Liver (tissue), 8 donors: ENCODE measurements at regions not wholly inside any gene's neighbourhood (a gene's known extent, or its start where the extent isn't known, plus 50 kb on each side); places are given as distances from the start of the nearest gene placed in this dataset.
A peak's percentile ranks its signal among the peaks of the same experiment; 100 is the strongest.

ENCODE experiments used
- DNase-seq: peaks from one replicate; pipeline ENCODE4 v3.0.0-alpha.2; 2017; ENCODE audit warnings: low spot score
- H3K27ac ChIP-seq, 2 donors: one replicate each; pipeline ENCODE4 v1.7.0; 2013; ENCODE audit warnings: inconsistent platforms in 2 of 2, low read length in 2 of 2, control low read depth in 1 of 2, low read depth in 1 of 2, mild to moderate bottlenecking in 1 of 2
- H3K27me3 ChIP-seq, 4 donors: one replicate each; pipeline versions ENCODE4 v1.6.1 to v1.7.0; 2013; ENCODE audit warnings: low read length in 3 of 4, inconsistent platforms in 1 of 4, mild to moderate bottlenecking in 1 of 4, moderate library complexity in 1 of 4; ENCODE audit not compliant: control insufficient read depth in 4 of 4, insufficient read depth in 4 of 4
- H3K36me3 ChIP-seq, 4 donors: one replicate each; pipeline versions ENCODE4 v1.6.1 to v1.7.0; 2013; ENCODE audit warnings: low read length in 3 of 4, mild to moderate bottlenecking in 3 of 4, low read depth in 1 of 4, moderate library complexity in 1 of 4; ENCODE audit not compliant: control insufficient read depth in 4 of 4, insufficient read depth in 3 of 4
- H3K4me1 ChIP-seq, 4 donors: one replicate each; pipeline versions ENCODE4 v1.6.1 to v1.7.0; 2013; ENCODE audit warnings: low read length in 3 of 4, mild to moderate bottlenecking in 3 of 4, moderate library complexity in 1 of 4; ENCODE audit not compliant: control insufficient read depth in 4 of 4, insufficient read depth in 4 of 4
- H3K4me3 ChIP-seq, 3 donors: one replicate each; pipeline versions ENCODE4 v1.6.1 to v1.7.0; 2013; ENCODE audit warnings: low read length in 3 of 3, control low read depth in 1 of 3, low read depth in 1 of 3, mild to moderate bottlenecking in 1 of 3
- H3K9ac ChIP-seq, 2 donors: one replicate each; pipeline ENCODE4 v1.7.0; 2013; ENCODE audit warnings: low read length in 2 of 2, mild to moderate bottlenecking in 2 of 2, moderate library complexity in 2 of 2, control low read depth in 1 of 2, low read depth in 1 of 2
- H3K9me3 ChIP-seq, 4 donors: one replicate each; pipeline versions ENCODE4 v1.6.1 to v1.7.0; 2013; ENCODE audit warnings: low read length in 3 of 4; ENCODE audit not compliant: control insufficient read depth in 4 of 4
- FOXA1 ChIP-seq: IDR thresholded peaks from 2 replicates; pipeline ENCODE4 v1.6.1; 2016; ENCODE audit warnings: antibody characterized with exemption
- FOXA2 ChIP-seq: IDR thresholded peaks from 2 replicates; pipeline ENCODE4 v1.6.1; 2016; ENCODE audit warnings: antibody characterized with exemption
- GABPA ChIP-seq, 2 donors: IDR thresholded peaks in 1 of 2; conservative IDR thresholded peaks in 1 of 2; 2 replicates each; pipeline ENCODE4 v1.6.1; 2016; ENCODE audit warnings: antibody characterized with exemption in 2 of 2, mild to moderate bottlenecking in 1 of 2, moderate library complexity in 1 of 2
- HNF4A ChIP-seq, 2 donors: conservative IDR thresholded peaks; 2 replicates each; pipeline ENCODE4 v1.6.1; 2016; ENCODE audit warnings: antibody characterized with exemption in 2 of 2, mild to moderate bottlenecking in 2 of 2
- HNF4G ChIP-seq: IDR thresholded peaks from 2 replicates; pipeline ENCODE4 v1.6.1; 2016; ENCODE audit warnings: antibody characterized with exemption
- JUND ChIP-seq, 2 donors: IDR thresholded peaks; 2 replicates each; pipeline ENCODE4 v1.6.1; 2016; ENCODE audit warnings: antibody characterized with exemption in 2 of 2
- NR2F2 ChIP-seq: IDR thresholded peaks from 2 replicates; pipeline ENCODE4 v1.6.1; 2016; ENCODE audit warnings: antibody characterized with exemption
- RAD21 ChIP-seq, 2 donors: IDR thresholded peaks; 2 replicates each; pipeline ENCODE4 v1.6.1; 2016; ENCODE audit warnings: antibody characterized with exemption in 2 of 2, mild to moderate bottlenecking in 2 of 2
- RXRA ChIP-seq, 2 donors: IDR thresholded peaks; 2 replicates each; pipeline ENCODE4 v1.6.1; 2017 to 2018; ENCODE audit warnings: antibody characterized with exemption in 2 of 2, mild to moderate bottlenecking in 1 of 2
- SP1 ChIP-seq: IDR thresholded peaks from 2 replicates; pipeline ENCODE4 v1.6.1; 2018; ENCODE audit warnings: antibody characterized with exemption, mild to moderate bottlenecking
- TAF1 ChIP-seq: conservative IDR thresholded peaks from 2 replicates; pipeline ENCODE4 v1.6.1; 2016; ENCODE audit warnings: antibody characterized with exemption, mild to moderate bottlenecking
- YY1 ChIP-seq: IDR thresholded peaks from 2 replicates; pipeline ENCODE4 v1.6.1; 2016; ENCODE audit warnings: antibody characterized with exemption, mild to moderate bottlenecking
- WGBS: extraction: QIAGEN DNeasy Blood & Tissue Kit; methylation state at CpG from one replicate; pipeline ENCODE4 v1.1.7; 2013; 5-methylcytosine and 5-hydroxymethylcytosine counted together
- TF ChIP-seq, protein P1 (sequence below): IDR thresholded peaks from 2 replicates; pipeline ENCODE4 v1.6.1; 2016; ENCODE audit warnings: antibody characterized with exemption
- TF ChIP-seq, protein P2 (sequence below): IDR thresholded peaks from 2 replicates; pipeline ENCODE4 v1.6.1; 2016; ENCODE audit warnings: antibody characterized with exemption, mild to moderate bottlenecking
- TF ChIP-seq, protein P3 (sequence below): fragments of 150-350 bp; IDR thresholded peaks from 2 replicates; pipeline ENCODE4 v1.5.1; 2017; ENCODE audit warnings: improper control_type of control experiment, low read depth, low read length; ENCODE audit not compliant: missing input control
- TF ChIP-seq, protein P4 (sequence below): IDR thresholded peaks from 2 replicates; pipeline ENCODE4 v1.6.1; 2016; ENCODE audit warnings: antibody characterized with exemption
- TF ChIP-seq, protein P5 (sequence below): IDR thresholded peaks from 2 replicates; pipeline ENCODE4 v1.6.1; 2016; ENCODE audit warnings: antibody characterized with exemption
- donor health status: healthy.
- donor health status: healthy.
- donor health status: healthy.
- donor health status: healthy.
- donor health status: healthy.

DNA sequence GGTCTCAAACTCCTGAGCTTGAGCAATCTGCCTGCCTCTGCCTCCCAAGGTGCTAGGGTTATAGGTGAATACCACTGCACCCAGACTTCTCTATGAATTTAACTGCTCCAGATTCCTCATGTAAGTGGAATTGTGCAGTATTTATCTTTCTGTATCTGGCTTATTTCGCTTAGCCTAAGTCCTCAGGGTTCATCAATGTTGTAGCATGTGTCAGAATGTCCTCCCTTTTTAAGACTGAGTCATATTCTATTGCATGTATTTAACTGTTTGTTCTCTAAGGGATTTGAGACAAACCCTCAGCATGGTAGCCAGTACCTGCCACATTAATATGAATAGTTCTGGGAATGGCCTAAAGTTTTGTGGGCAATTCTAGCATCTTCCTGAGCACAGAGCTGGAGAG is 53.9 kb upstream of the TUT7 start:
- Histone ChIP-seq H3K36me3 (no peaks in the 10 kb centered on the region), H3K27ac (no peak overlapping the region)
- 84% methylated on average over 1 of the region's 1 CpG for WGBS

DNA sequence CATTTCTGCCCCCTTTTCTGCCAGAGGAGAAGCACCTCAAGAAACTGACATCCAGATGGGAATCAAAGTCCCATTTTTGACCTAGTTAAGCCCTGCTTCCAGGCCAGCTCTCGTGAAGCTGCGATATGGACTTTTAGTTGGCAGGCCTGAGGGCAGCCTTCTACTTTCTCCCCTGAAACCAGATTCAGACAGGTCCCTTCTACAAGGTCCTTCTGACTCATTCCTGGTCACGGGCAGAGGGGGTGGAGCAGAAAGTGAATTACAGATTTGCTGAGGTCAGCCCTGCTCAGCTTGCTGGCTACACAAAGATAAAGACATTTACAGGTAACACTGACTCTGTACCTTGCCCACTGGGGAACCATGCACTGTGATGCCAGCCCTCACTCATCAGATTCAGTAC is 52.8 kb upstream of the TUT7 start:
- peak overlapping the region in 1 of 2 donors; percentile 52 for H3K9ac ChIP-seq
- DNase-seq = no peak
- 32% methylated on average over 3 of the region's 3 CpGs for WGBS
- TF ChIP-seq, protein P1, sequence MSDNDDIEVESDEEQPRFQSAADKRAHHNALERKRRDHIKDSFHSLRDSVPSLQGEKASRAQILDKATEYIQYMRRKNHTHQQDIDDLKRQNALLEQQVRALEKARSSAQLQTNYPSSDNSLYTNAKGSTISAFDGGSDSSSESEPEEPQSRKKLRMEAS = no peak
- TF ChIP-seq, protein P2, sequence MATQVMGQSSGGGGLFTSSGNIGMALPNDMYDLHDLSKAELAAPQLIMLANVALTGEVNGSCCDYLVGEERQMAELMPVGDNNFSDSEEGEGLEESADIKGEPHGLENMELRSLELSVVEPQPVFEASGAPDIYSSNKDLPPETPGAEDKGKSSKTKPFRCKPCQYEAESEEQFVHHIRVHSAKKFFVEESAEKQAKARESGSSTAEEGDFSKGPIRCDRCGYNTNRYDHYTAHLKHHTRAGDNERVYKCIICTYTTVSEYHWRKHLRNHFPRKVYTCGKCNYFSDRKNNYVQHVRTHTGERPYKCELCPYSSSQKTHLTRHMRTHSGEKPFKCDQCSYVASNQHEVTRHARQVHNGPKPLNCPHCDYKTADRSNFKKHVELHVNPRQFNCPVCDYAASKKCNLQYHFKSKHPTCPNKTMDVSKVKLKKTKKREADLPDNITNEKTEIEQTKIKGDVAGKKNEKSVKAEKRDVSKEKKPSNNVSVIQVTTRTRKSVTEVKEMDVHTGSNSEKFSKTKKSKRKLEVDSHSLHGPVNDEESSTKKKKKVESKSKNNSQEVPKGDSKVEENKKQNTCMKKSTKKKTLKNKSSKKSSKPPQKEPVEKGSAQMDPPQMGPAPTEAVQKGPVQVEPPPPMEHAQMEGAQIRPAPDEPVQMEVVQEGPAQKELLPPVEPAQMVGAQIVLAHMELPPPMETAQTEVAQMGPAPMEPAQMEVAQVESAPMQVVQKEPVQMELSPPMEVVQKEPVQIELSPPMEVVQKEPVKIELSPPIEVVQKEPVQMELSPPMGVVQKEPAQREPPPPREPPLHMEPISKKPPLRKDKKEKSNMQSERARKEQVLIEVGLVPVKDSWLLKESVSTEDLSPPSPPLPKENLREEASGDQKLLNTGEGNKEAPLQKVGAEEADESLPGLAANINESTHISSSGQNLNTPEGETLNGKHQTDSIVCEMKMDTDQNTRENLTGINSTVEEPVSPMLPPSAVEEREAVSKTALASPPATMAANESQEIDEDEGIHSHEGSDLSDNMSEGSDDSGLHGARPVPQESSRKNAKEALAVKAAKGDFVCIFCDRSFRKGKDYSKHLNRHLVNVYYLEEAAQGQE = peak; percentile 24
- TF ChIP-seq FOXA1 (no peak), TAF1 (no peak), SP1 (peak; percentile 56), JUND (IDR thresholded peaks at IDR 0.05) (peak; percentile 82 to 95), RAD21 (IDR thresholded peaks at IDR 0.05) (peak in 1 of 2 donors; percentile 45), HNF4G (peak; percentile 41), RXRA (IDR thresholded peaks at IDR 0.05) (peak; percentile 54 to 70), FOXA2 (peak; percentile 36)
- TF ChIP-seq, protein P3, sequence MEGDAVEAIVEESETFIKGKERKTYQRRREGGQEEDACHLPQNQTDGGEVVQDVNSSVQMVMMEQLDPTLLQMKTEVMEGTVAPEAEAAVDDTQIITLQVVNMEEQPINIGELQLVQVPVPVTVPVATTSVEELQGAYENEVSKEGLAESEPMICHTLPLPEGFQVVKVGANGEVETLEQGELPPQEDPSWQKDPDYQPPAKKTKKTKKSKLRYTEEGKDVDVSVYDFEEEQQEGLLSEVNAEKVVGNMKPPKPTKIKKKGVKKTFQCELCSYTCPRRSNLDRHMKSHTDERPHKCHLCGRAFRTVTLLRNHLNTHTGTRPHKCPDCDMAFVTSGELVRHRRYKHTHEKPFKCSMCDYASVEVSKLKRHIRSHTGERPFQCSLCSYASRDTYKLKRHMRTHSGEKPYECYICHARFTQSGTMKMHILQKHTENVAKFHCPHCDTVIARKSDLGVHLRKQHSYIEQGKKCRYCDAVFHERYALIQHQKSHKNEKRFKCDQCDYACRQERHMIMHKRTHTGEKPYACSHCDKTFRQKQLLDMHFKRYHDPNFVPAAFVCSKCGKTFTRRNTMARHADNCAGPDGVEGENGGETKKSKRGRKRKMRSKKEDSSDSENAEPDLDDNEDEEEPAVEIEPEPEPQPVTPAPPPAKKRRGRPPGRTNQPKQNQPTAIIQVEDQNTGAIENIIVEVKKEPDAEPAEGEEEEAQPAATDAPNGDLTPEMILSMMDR = no peak
- TF ChIP-seq, protein P4, sequence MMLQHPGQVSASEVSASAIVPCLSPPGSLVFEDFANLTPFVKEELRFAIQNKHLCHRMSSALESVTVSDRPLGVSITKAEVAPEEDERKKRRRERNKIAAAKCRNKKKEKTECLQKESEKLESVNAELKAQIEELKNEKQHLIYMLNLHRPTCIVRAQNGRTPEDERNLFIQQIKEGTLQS = peak; percentile 26
- TF ChIP-seq, protein P5, sequence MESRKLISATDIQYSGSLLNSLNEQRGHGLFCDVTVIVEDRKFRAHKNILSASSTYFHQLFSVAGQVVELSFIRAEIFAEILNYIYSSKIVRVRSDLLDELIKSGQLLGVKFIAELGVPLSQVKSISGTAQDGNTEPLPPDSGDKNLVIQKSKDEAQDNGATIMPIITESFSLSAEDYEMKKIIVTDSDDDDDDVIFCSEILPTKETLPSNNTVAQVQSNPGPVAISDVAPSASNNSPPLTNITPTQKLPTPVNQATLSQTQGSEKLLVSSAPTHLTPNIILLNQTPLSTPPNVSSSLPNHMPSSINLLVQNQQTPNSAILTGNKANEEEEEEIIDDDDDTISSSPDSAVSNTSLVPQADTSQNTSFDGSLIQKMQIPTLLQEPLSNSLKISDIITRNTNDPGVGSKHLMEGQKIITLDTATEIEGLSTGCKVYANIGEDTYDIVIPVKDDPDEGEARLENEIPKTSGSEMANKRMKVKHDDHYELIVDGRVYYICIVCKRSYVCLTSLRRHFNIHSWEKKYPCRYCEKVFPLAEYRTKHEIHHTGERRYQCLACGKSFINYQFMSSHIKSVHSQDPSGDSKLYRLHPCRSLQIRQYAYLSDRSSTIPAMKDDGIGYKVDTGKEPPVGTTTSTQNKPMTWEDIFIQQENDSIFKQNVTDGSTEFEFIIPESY = no peak

More for the DNA sequence above, 53.9 kb upstream of the TUT7 start:
- TF ChIP-seq NR2F2 = no peak
- TF ChIP-seq HNF4A (conservative IDR thresholded peaks at IDR 0.05) = no peak
- TF ChIP-seq, protein P5 = no peak
- TF ChIP-seq JUND (IDR thresholded peaks at IDR 0.05) = no peak
- TF ChIP-seq YY1 = no peak
- no peak for TF ChIP-seq FOXA1
- TF ChIP-seq RXRA (IDR thresholded peaks at IDR 0.05) = no peak
- TF ChIP-seq, protein P2 = no peak
- TF ChIP-seq GABPA (IDR thresholded peaks at IDR 0.05 in 1 of 2, conservative IDR thresholded peaks at IDR 0.05 in 1 of 2) = no peak
- Histone ChIP-seq H3K27me3 (no peaks in the 10 kb centered on the region), H3K9me3 (no peaks in the 10 kb centered on the region), H3K9ac (no peak overlapping the region), H3K4me1 (peaks cover 6 to 53% (median 32%) of the 10 kb centered on the region in 4 donors), H3K4me3 (no peak overlapping the region)
- no peak for DNase-seq

More for the DNA sequence above, 52.8 kb upstream of the TUT7 start:
- Histone ChIP-seq H3K36me3 (no peaks in the 10 kb centered on the region), H3K4me1 (peaks cover 11 to 62% (median 37%) of the 10 kb centered on the region in 4 donors), H3K4me3 (peak overlapping the region in 1 of 3 donors; percentile 1), H3K9me3 (no peaks in the 10 kb centered on the region), H3K27me3 (no peaks in the 10 kb centered on the region), H3K27ac (peak overlapping the region; percentile 68 to 88)
